ENCODE measurements at regions not wholly inside any gene's neighbourhood (a gene's known extent, or its start where the extent isn't known, plus 50 kb on each side); places are given as distances from the start of the nearest gene placed in this dataset.

- Mint-ChIP-seq H3K27me3 (ENCODE audit: low read depth) (no peaks in the 10 kb centered on the region), H3K36me3 (no peaks in the 10 kb centered on the region), H3K27ac (no peak overlapping the region), H3K4me3 (no peak overlapping the region), H3K4me1 (no peaks in the 10 kb centered on the region), H3K9me3 (no peaks in the 10 kb centered on the region)
- no peak for TF ChIP-seq CTCF (IDR thresholded peaks at IDR 0.05; ENCODE audit: unreplicated experiment)
- no peak for DNase-seq (ENCODE audit: low spot score in 2 of 2, unreplicated experiment in 2 of 2)
Measured at GRCh38 chrX:43003204-43003565, 225.2 kb upstream of the PPP1R2C start.

GRCh38 chrX:43003939-43004338 lies 226.0 kb upstream of the PPP1R2C start:
- Mint-ChIP-seq H3K27me3 (ENCODE audit: low read depth) (no peaks in the 10 kb centered on the region), H3K9me3 (no peaks in the 10 kb centered on the region), H3K4me1 (no peaks in the 10 kb centered on the region), H3K4me3 (no peak overlapping the region), H3K27ac (no peak overlapping the region), H3K36me3 (no peaks in the 10 kb centered on the region)
- no peak for TF ChIP-seq CTCF (IDR thresholded peaks at IDR 0.05; ENCODE audit: unreplicated experiment)
- no peak for DNase-seq (ENCODE audit: low spot score in 2 of 2, unreplicated experiment in 2 of 2)

- Mint-ChIP-seq H3K36me3 (no peaks in the 10 kb centered on the region), H3K27me3 (ENCODE audit: low read depth) (no peaks in the 10 kb centered on the region), H3K9me3 (no peaks in the 10 kb centered on the region), H3K4me3 (no peak overlapping the region), H3K4me1 (no peaks in the 10 kb centered on the region), H3K27ac (no peak overlapping the region)
- no peak for TF ChIP-seq CTCF (IDR thresholded peaks at IDR 0.05; ENCODE audit: unreplicated experiment)
- no peak for DNase-seq (ENCODE audit: low spot score in 2 of 2, unreplicated experiment in 2 of 2)
Measured at GRCh38 chrX:43005561-43005960, 227.6 kb upstream of the PPP1R2C start.

- no peaks in the 10 kb centered on the region for H3K4me1 Mint-ChIP-seq
- H3K9me3 Mint-ChIP-seq, result no peaks in the 10 kb centered on the region
- no peak for TF ChIP-seq CTCF (IDR thresholded peaks at IDR 0.05; ENCODE audit: unreplicated experiment)
- H3K27ac Mint-ChIP-seq, result no peak overlapping the region
- no peaks in the 10 kb centered on the region for H3K36me3 Mint-ChIP-seq
- no peak for DNase-seq (ENCODE audit: low spot score in 2 of 2, unreplicated experiment in 2 of 2)
- no peak overlapping the region for H3K4me3 Mint-ChIP-seq
- H3K27me3 Mint-ChIP-seq (ENCODE audit: low read depth), result no peaks in the 10 kb centered on the region
Measured at GRCh38 chrX:43008356-43008755, 230.4 kb upstream of the PPP1R2C start.

- H3K4me3 Mint-ChIP-seq, result no peak overlapping the region
- H3K36me3 Mint-ChIP-seq, result no peaks in the 10 kb centered on the region
- no peak for TF ChIP-seq CTCF (IDR thresholded peaks at IDR 0.05; ENCODE audit: unreplicated experiment)
- H3K9me3 Mint-ChIP-seq, result peaks cover 8% of the 10 kb centered on the region
- no peaks in the 10 kb centered on the region for H3K27me3 Mint-ChIP-seq (ENCODE audit: low read depth)
- no peak for DNase-seq (ENCODE audit: low spot score in 2 of 2, unreplicated experiment in 2 of 2)
- H3K4me1 Mint-ChIP-seq, result peaks cover 3% of the 10 kb centered on the region
- H3K27ac Mint-ChIP-seq, result no peak overlapping the region
Measured at GRCh38 chrX:43016021-43016420, 238.1 kb upstream of the PPP1R2C start.

GRCh38 chrX:43018031-43018430 lies 240.1 kb upstream of the PPP1R2C start:
- H3K27ac Mint-ChIP-seq, result no peak overlapping the region
- no peak for TF ChIP-seq CTCF (IDR thresholded peaks at IDR 0.05; ENCODE audit: unreplicated experiment)
- H3K4me3 Mint-ChIP-seq, result no peak overlapping the region
- H3K27me3 Mint-ChIP-seq (ENCODE audit: low read depth), result no peaks in the 10 kb centered on the region
- no peak for DNase-seq (ENCODE audit: low spot score in 2 of 2, unreplicated experiment in 2 of 2)
- H3K4me1 Mint-ChIP-seq, result peaks cover 3% of the 10 kb centered on the region
- H3K9me3 Mint-ChIP-seq, result peaks cover 14% of the 10 kb centered on the region
- H3K36me3 Mint-ChIP-seq, result no peaks in the 10 kb centered on the region
